ENCODE measurements at regions not wholly inside any gene's neighbourhood (a gene's known extent, or its start where the extent isn't known, plus 50 kb on each side); places are given as distances from the start of the nearest gene placed in this dataset.
A peak's percentile ranks its signal among the peaks of the same experiment; 100 is the strongest.
"Not testable (repeated sequence)": the region's sequence is repeated elsewhere in the genome, so short reads cannot be mapped to it uniquely, and the experiment has no call there.

GRCh38 chr21:28066596-28067387 is 925.9 kb downstream of the LTN1 start:
- Histone ChIP-seq H3K27me3 (ENCODE audit: insufficient read depth, low read length) (no peaks in the 10 kb centered on the region), H3K4me1 (ENCODE audit: insufficient read depth, low read length) (peaks cover 19% of the 10 kb centered on the region), H3K36me3 (ENCODE audit: insufficient read depth, low read length) (no peaks in the 10 kb centered on the region), H4K20me1 (ENCODE audit: insufficient read depth, low read length) (no peaks in the 10 kb centered on the region), H3K4me3 (ENCODE audit: insufficient read depth, low read length) (no peak overlapping the region), H3K4me2 (ENCODE audit: insufficient read depth, low read length) (no peak overlapping the region), H3K9me3 (ENCODE audit: low read depth, low read length) (no peaks in the 10 kb centered on the region), H3K79me2 (ENCODE audit: insufficient read depth, low read length) (no peaks in the 10 kb centered on the region), H3K27ac (ENCODE audit: low read depth, low read length) (no peak overlapping the region), H2AFZ (ENCODE audit: low read length) (no peak overlapping the region)
- TF ChIP-seq CTCF (IDR thresholded peaks at IDR 0.05; ENCODE audit: extremely low read depth, low read depth, low read length): no peak
- no peak for DNase-seq (ENCODE audit: insufficient read length, low spot score, missing footprints)

- peaks cover 19% of the 10 kb centered on the region for H3K4me1 ChIP-seq (ENCODE audit: insufficient read depth, low read length)
- H3K36me3 ChIP-seq (ENCODE audit: insufficient read depth, low read length): no peaks in the 10 kb centered on the region
- H3K9me3 ChIP-seq (ENCODE audit: low read depth, low read length): no peaks in the 10 kb centered on the region
- no peak overlapping the region for H3K4me3 ChIP-seq (ENCODE audit: insufficient read depth, low read length)
- H3K4me2 ChIP-seq (ENCODE audit: insufficient read depth, low read length): no peak overlapping the region
- H2AFZ ChIP-seq (ENCODE audit: low read length): peak overlapping the region; percentile 26
- no peaks in the 10 kb centered on the region for H3K79me2 ChIP-seq (ENCODE audit: insufficient read depth, low read length)
- no peak overlapping the region for H3K27ac ChIP-seq (ENCODE audit: low read depth, low read length)
- TF ChIP-seq CTCF (IDR thresholded peaks at IDR 0.05; ENCODE audit: extremely low read depth, low read depth, low read length): no peak
- H4K20me1 ChIP-seq (ENCODE audit: insufficient read depth, low read length): no peaks in the 10 kb centered on the region
- DNase-seq (ENCODE audit: insufficient read length, low spot score, missing footprints): no peak
- H3K27me3 ChIP-seq (ENCODE audit: insufficient read depth, low read length): no peaks in the 10 kb centered on the region
Measured at GRCh38 chr21:28066076-28066475, 926.6 kb downstream of the LTN1 start.

GRCh38 chr21:28063241-28064216 is 929.1 kb downstream of the LTN1 start:
- Histone ChIP-seq H3K27ac (ENCODE audit: low read depth, low read length) (no peak overlapping the region), H3K4me1 (ENCODE audit: insufficient read depth, low read length) (peaks cover 10% of the 10 kb centered on the region), H3K9me3 (ENCODE audit: low read depth, low read length) (no peaks in the 10 kb centered on the region), H3K4me2 (ENCODE audit: insufficient read depth, low read length) (no peak overlapping the region), H3K36me3 (ENCODE audit: insufficient read depth, low read length) (no peaks in the 10 kb centered on the region), H3K79me2 (ENCODE audit: insufficient read depth, low read length) (no peaks in the 10 kb centered on the region), H3K27me3 (ENCODE audit: insufficient read depth, low read length) (no peaks in the 10 kb centered on the region), H2AFZ (ENCODE audit: low read length) (peak overlapping the region; percentile 39), H3K4me3 (ENCODE audit: insufficient read depth, low read length) (no peak overlapping the region), H4K20me1 (ENCODE audit: insufficient read depth, low read length) (no peaks in the 10 kb centered on the region)
- TF ChIP-seq CTCF (IDR thresholded peaks at IDR 0.05; ENCODE audit: extremely low read depth, low read depth, low read length): no peak
- no peak for DNase-seq (ENCODE audit: insufficient read length, low spot score, missing footprints)

GRCh38 chr21:28052956-28053355 is 939.7 kb downstream of the LTN1 start:
- not testable (repeated sequence) for H3K9me3 ChIP-seq (ENCODE audit: low read depth, low read length); H3K4me1 ChIP-seq (ENCODE audit: insufficient read depth, low read length); DNase-seq (ENCODE audit: insufficient read length, low spot score, missing footprints); H3K79me2 ChIP-seq (ENCODE audit: insufficient read depth, low read length); H4K20me1 ChIP-seq (ENCODE audit: insufficient read depth, low read length); H3K27ac ChIP-seq (ENCODE audit: low read depth, low read length); H3K4me3 ChIP-seq (ENCODE audit: insufficient read depth, low read length); H3K4me2 ChIP-seq (ENCODE audit: insufficient read depth, low read length); H3K36me3 ChIP-seq (ENCODE audit: insufficient read depth, low read length); H3K27me3 ChIP-seq (ENCODE audit: insufficient read depth, low read length); H2AFZ ChIP-seq (ENCODE audit: low read length)

All from osteoblast (primary cell).